Activated CD8-positive, alpha-beta T cell treated with anti-CD3 and anti-CD28 coated beads for 36 hours (primary cell): ENCODE measurements at regions not wholly inside any gene's neighbourhood (a gene's known extent, or its start where the extent isn't known, plus 50 kb on each side); places are given as distances from the start of the nearest gene placed in this dataset.
"Not testable (repeated sequence)": the region's sequence is repeated elsewhere in the genome, so short reads cannot be mapped to it uniquely, and the experiment has no call there.

ENCODE experiments used
- ATAC-seq: fragments of 200-7000 bp; cut with Tn5 transposase; one replicate; pipeline ENCODE4 v1.10.0; 2021; ENCODE audit warnings: mild to moderate bottlenecking, moderate library complexity
- CTCF ChIA-PET: fragments of 350-600 bp; sonication (Branson Sonifier 250); formaldehyde crosslinking; loops from one replicate; lab custom pipeline; 2021; ENCODE audit warnings: antibody characterized with exemption; lab: Charles Lee
- POLR2A ChIA-PET: fragments of 350-600 bp; sonication (Branson Sonifier 250); formaldehyde crosslinking; loops from one replicate; lab custom pipeline; 2021; ENCODE audit warnings: antibody characterized with exemption; lab: Charles Lee
- DNase-seq: peaks from one replicate; pipeline ENCODE4 v3.0.0-alpha.2; 2020
- H3K27ac Mint-ChIP-seq: one replicate; pipeline ENCODE4 v1.8.0; 2021; ENCODE audit warnings: mild to moderate bottlenecking, mixed read lengths
- H3K27me3 Mint-ChIP-seq: one replicate; pipeline ENCODE4 v1.8.0; 2021; ENCODE audit warnings: mixed read lengths
- H3K36me3 Mint-ChIP-seq: one replicate; pipeline ENCODE4 v1.8.0; 2021; ENCODE audit warnings: low read depth, mixed read lengths
- H3K4me1 Mint-ChIP-seq: one replicate; pipeline ENCODE4 v1.8.0; 2021; ENCODE audit warnings: low read depth, mixed read lengths
- H3K4me3 Mint-ChIP-seq: one replicate; pipeline ENCODE4 v1.8.0; 2021; ENCODE audit warnings: mild to moderate bottlenecking, moderate library complexity, mixed read lengths
- H3K9me3 Mint-ChIP-seq: one replicate; pipeline ENCODE4 v1.8.0; 2021; ENCODE audit warnings: mixed read lengths
- CTCF ChIP-seq: fragments of 200-600 bp; IDR thresholded peaks from one replicate; pipeline ENCODE4 v1.8.0; 2022; ENCODE audit warnings: antibody characterized with exemption, mild to moderate bottlenecking
- intact Hi-C: fragments of 100-400 bp; cut with micrococcal nuclease; formaldehyde crosslinking; loops from one replicate; pipeline ENCODE4 v1.10.0; 2022

GRCh38 chr10:31664803-31665202 lies 263.8 kb downstream of the ARHGAP12 start:
- no peak for TF ChIP-seq CTCF
- Mint-ChIP-seq H3K27me3 (no peaks in the 10 kb centered on the region), H3K27ac (no peak overlapping the region), H3K4me1 (no peaks in the 10 kb centered on the region), H3K36me3 (no peaks in the 10 kb centered on the region), H3K4me3 (no peak overlapping the region), H3K9me3 (no peaks in the 10 kb centered on the region)
- ATAC-seq = no peak
- ChIA-PET POLR2A (no interaction called here), CTCF (no interaction called here)
- DNase-seq = no peak
- intact Hi-C loops = no loop called here

- H3K27ac Mint-ChIP-seq, CTCF ChIA-PET, H3K36me3 Mint-ChIP-seq, intact Hi-C loops, ATAC-seq, H3K27me3 Mint-ChIP-seq, H3K9me3 Mint-ChIP-seq, H3K4me1 Mint-ChIP-seq, H3K4me3 Mint-ChIP-seq, DNase-seq: not testable (repeated sequence)
- POLR2A ChIA-PET = interaction anchor here (0.7 kb wide), 1 partner anchor 1192 kb away, joined by 3 read pairs; no protein-coding TSS in a partner anchor
Observed at GRCh38 chr10:31664071-31664470, 264.6 kb downstream of the ARHGAP12 start.

GRCh38 chr10:31660300-31660699 lies 268.3 kb downstream of the ARHGAP12 start:
- H3K27ac Mint-ChIP-seq = no peak overlapping the region
- DNase-seq (no peak), ATAC-seq (no peak)
- no peak for TF ChIP-seq CTCF
- no peaks in the 10 kb centered on the region for H3K4me1 Mint-ChIP-seq
- CTCF ChIA-PET = no interaction called here
- H3K36me3 Mint-ChIP-seq = no peaks in the 10 kb centered on the region
- H3K4me3 Mint-ChIP-seq = no peak overlapping the region
- peaks cover 6% of the 10 kb centered on the region for H3K27me3 Mint-ChIP-seq
- no peaks in the 10 kb centered on the region for H3K9me3 Mint-ChIP-seq
- intact Hi-C loops = no loop called here
- POLR2A ChIA-PET = interaction anchor here (0.7 kb wide), 1 partner anchor 471 kb away, joined by 3 read pairs; no protein-coding TSS in a partner anchor

- DNase-seq = no peak
- no peak overlapping the region for H3K4me3 Mint-ChIP-seq
- H3K27me3 Mint-ChIP-seq = peaks cover 6% of the 10 kb centered on the region
- no peaks in the 10 kb centered on the region for H3K9me3 Mint-ChIP-seq
- intact Hi-C loops = no loop called here
- ChIA-PET POLR2A (interaction anchor here (0.7 kb wide), 1 partner anchor 471 kb away, joined by 3 read pairs; no protein-coding TSS in a partner anchor), CTCF (no interaction called here)
- no peak overlapping the region for H3K27ac Mint-ChIP-seq
- no peaks in the 10 kb centered on the region for H3K36me3 Mint-ChIP-seq
- H3K4me1 Mint-ChIP-seq = no peaks in the 10 kb centered on the region
- TF ChIP-seq CTCF = no peak
- no peak for ATAC-seq
Observed at GRCh38 chr10:31659665-31660064, 269.0 kb downstream of the ARHGAP12 start.

GRCh38 chr10:31657434-31657872 lies 271.2 kb downstream of the ARHGAP12 start:
- intact Hi-C loops = no loop called here
- ChIA-PET POLR2A (no interaction called here), CTCF (no interaction called here)
- Mint-ChIP-seq H3K36me3 (no peaks in the 10 kb centered on the region), H3K27ac (no peak overlapping the region), H3K4me3 (no peak overlapping the region), H3K9me3 (no peaks in the 10 kb centered on the region), H3K4me1 (no peaks in the 10 kb centered on the region), H3K27me3 (peaks cover 6% of the 10 kb centered on the region)
- TF ChIP-seq CTCF = no peak
- DNase-seq (no peak), ATAC-seq (no peak)
